ENCODE measurements at regions not wholly inside any gene's neighbourhood (a gene's known extent, or its start where the extent isn't known, plus 50 kb on each side); places are given as distances from the start of the nearest gene placed in this dataset.

- Mint-ChIP-seq H3K4me1 (peaks cover 14 to 17% of the 10 kb centered on the region in 2 experiments), H3K9me3 (peaks cover 26 to 31% of the 10 kb centered on the region in 2 experiments), H3K27me3 (ENCODE audit: low read depth) (no peaks in the 10 kb centered on the region), H3K27ac (no peak overlapping the region), H3K36me3 (ENCODE audit: insufficient read depth in 1 of 3, low read depth in 3 of 3) (peaks cover 13 to 32% (median 22%) of the 10 kb centered on the region in 3 experiments), H3K4me3 (no peak overlapping the region)
- Histone ChIP-seq H2BK12ac (ENCODE audit: insufficient read length, low read depth, low read length) (no peak overlapping the region), H3K79me2 (ENCODE audit: insufficient read depth, low read length) (no peaks in the 10 kb centered on the region), H4K91ac (ENCODE audit: insufficient read length, low read depth, low read length) (no peak overlapping the region), H3K4me2 (ENCODE audit: insufficient read depth, insufficient read length, low read length) (no peak overlapping the region), H2BK5ac (ENCODE audit: insufficient read length, low read length) (no peak overlapping the region), H3K56ac (ENCODE audit: insufficient read length, low read depth, low read length) (no peak overlapping the region), H3K18ac (ENCODE audit: insufficient read length, low read depth, low read length) (no peak overlapping the region), H2BK15ac (ENCODE audit: low read depth, low read length) (no peak overlapping the region), H4K5ac (ENCODE audit: insufficient read length, low read depth, low read length) (no peak overlapping the region), H3T11ph (ENCODE audit: low read length) (no peak overlapping the region), H3K23me2 (ENCODE audit: insufficient read length, low read depth, low read length, poor library complexity, severe bottlenecking) (no peaks in the 10 kb centered on the region), H3K4ac (ENCODE audit: low read depth, low read length) (no peak overlapping the region), H3K23ac (ENCODE audit: insufficient read length, low read depth, low read length) (no peak overlapping the region), H2BK20ac (ENCODE audit: low read depth, low read length, poor library complexity, severe bottlenecking) (no peak overlapping the region), H4K8ac (replicated peaks; ENCODE audit: insufficient read length, low read depth, low read length) (no peak overlapping the region), H2AFZ (ENCODE audit: low read length) (no peak overlapping the region), H2AK5ac (ENCODE audit: insufficient read length, low read length) (no peak overlapping the region), H3K27me3 (ENCODE audit: insufficient read depth, low read length) (no peaks in the 10 kb centered on the region), H3K14ac (ENCODE audit: insufficient read depth, low read length) (no peak overlapping the region), H4K20me1 (ENCODE audit: control insufficient read depth, insufficient read depth, insufficient read length) (no peaks in the 10 kb centered on the region), H2BK120ac (ENCODE audit: low read depth, low read length, poor library complexity, severe bottlenecking) (no peak overlapping the region), H3K4me1 (ENCODE audit: insufficient read depth, low read length) (no peaks in the 10 kb centered on the region), H3K79me1 (ENCODE audit: insufficient read depth, low read depth, low read length, poor library complexity, severe bottlenecking) (no peaks in the 10 kb centered on the region), H3K9ac (ENCODE audit: extremely low read depth, insufficient read length, low read length) (no peak overlapping the region), H3K9me3 (ENCODE audit: control insufficient read depth, low read depth, low read length) (peaks cover 3% of the 10 kb centered on the region), H3K27ac (ENCODE audit: insufficient read length, low read depth, low read length) (no peak overlapping the region)
- no peak for DNase-seq
- WGBS (ENCODE audit: extremely low coverage, insufficient read length, low lambda C conversion rate) = no CpG with 5 or more reads among the region's 3 CpGs
- no peak for TF ChIP-seq CTCF (conservative IDR thresholded peaks at IDR 0.05)
These were observed 457.3 kb downstream of the RIT2 start for GRCh38 chr18:42658171-42658570.
